HEK293T (cell line): ENCODE measurements at regions not wholly inside any gene's neighbourhood (a gene's known extent, or its start where the extent isn't known, plus 50 kb on each side); places are given as distances from the start of the nearest gene placed in this dataset.

Experiments used
- CTCF ChIA-PET: fragments of 350-600 bp; formaldehyde crosslinking; extraction: SDS; loops from one replicate; lab custom pipeline; 2021; ENCODE audit warnings: antibody characterized with exemption, inconsistent platforms; lab: Yijun Ruan, JAX
- POLR2A ChIA-PET: fragments of 350-600 bp; formaldehyde crosslinking; extraction: SDS; loops from one replicate; lab custom pipeline; 2020; ENCODE audit warnings: antibody characterized with exemption, inconsistent platforms; lab: Yijun Ruan, JAX
- DNase-seq: peaks from one replicate; pipeline ENCODE4 v3.0.0; 2012; ENCODE audit warnings: mixed read lengths; ENCODE audit errors: extremely low spot score
- ARNT ChIP-seq: fragments of 450-650 bp; IDR thresholded peaks from 2 replicates; pipeline ENCODE4 v1.6.1; 2017; ENCODE audit warnings: mild to moderate bottlenecking
- BHLHE40 ChIP-seq: fragments of 450-650 bp; IDR thresholded peaks from 2 replicates; pipeline ENCODE4 v1.6.1; 2016; ENCODE audit warnings: mild to moderate bottlenecking, moderate library complexity, borderline replicate concordance
- CTBP1 ChIP-seq: fragments of 450-650 bp; IDR thresholded peaks from 2 replicates; pipeline ENCODE4 v1.6.1; 2016; ENCODE audit warnings: borderline replicate concordance
- ELF4 ChIP-seq: fragments of 450-650 bp; IDR thresholded peaks from 2 replicates; pipeline ENCODE4 v1.6.1; 2017; ENCODE audit warnings: antibody characterized with exemption
- FOXA1 ChIP-seq: fragments of 450-650 bp; IDR thresholded peaks from 2 replicates; pipeline ENCODE4 v1.6.1; 2016; ENCODE audit warnings: mild to moderate bottlenecking
- FOXK2 ChIP-seq: fragments of 450-650 bp; IDR thresholded peaks from 2 replicates; pipeline ENCODE4 v1.6.1; 2016; ENCODE audit warnings: mild to moderate bottlenecking
- FOXM1 ChIP-seq: fragments of 450-650 bp; IDR thresholded peaks from 2 replicates; pipeline ENCODE4 v1.6.1; 2017; ENCODE audit warnings: mild to moderate bottlenecking, borderline replicate concordance
- HDGF ChIP-seq: fragments of 450-650 bp; IDR thresholded peaks from 2 replicates; pipeline ENCODE4 v1.6.1; 2017; ENCODE audit warnings: antibody characterized with exemption, borderline replicate concordance
- L3MBTL2 ChIP-seq: fragments of 450-650 bp; conservative IDR thresholded peaks from 2 replicates; pipeline ENCODE4 v1.6.1; 2016; ENCODE audit warnings: mild to moderate bottlenecking
- LEF1 ChIP-seq: fragments of 450-650 bp; IDR thresholded peaks from 2 replicates; pipeline ENCODE4 v1.6.1; 2017; ENCODE audit warnings: mild to moderate bottlenecking, borderline replicate concordance
- NFRKB ChIP-seq: fragments of 450-650 bp; IDR thresholded peaks from 2 replicates; pipeline ENCODE4 v1.6.1; 2016; ENCODE audit warnings: mild to moderate bottlenecking, moderate library complexity
- PKNOX1 ChIP-seq: fragments of 450-650 bp; IDR thresholded peaks from 2 replicates; pipeline ENCODE4 v1.6.1; 2016
- SP1 ChIP-seq: fragments of 450-650 bp; IDR thresholded peaks from 2 replicates; pipeline ENCODE4 v1.6.1; 2017
- SUZ12 ChIP-seq: fragments of 450-650 bp; IDR thresholded peaks from 2 replicates; pipeline ENCODE4 v1.6.1; 2016; ENCODE audit warnings: mild to moderate bottlenecking
- TARDBP ChIP-seq: fragments of 450-650 bp; IDR thresholded peaks from 2 replicates; pipeline ENCODE4 v1.6.1; 2016
- ZNF384 ChIP-seq: fragments of 450-650 bp; IDR thresholded peaks from 2 replicates; pipeline ENCODE4 v1.6.1; 2016

- CTCF ChIA-PET, result no interaction called here
- DNase-seq, result no peak
- TF ChIP-seq CTBP1 (no peak), SP1 (no peak), ZNF384 (no peak), ARNT (no peak), ELF4 (no peak), BHLHE40 (no peak), NFRKB (no peak), FOXM1 (no peak), HDGF (no peak), FOXK2 (no peak), SUZ12 (no peak), FOXA1 (no peak), LEF1 (no peak), L3MBTL2 (no peak), TARDBP (no peak), PKNOX1 (no peak)
- POLR2A ChIA-PET, result no interaction called here
Measured at GRCh38 chr4:147332091-147332490, 148.8 kb upstream of the EDNRA start.

- CTCF ChIA-PET, result interaction anchor here (0.6 kb wide), 2 partner anchors 26 to 237 kb away, joined by 3 to 4 read pairs; no protein-coding TSS in a partner anchor
- TF ChIP-seq SUZ12, result no peak
- no peak for TF ChIP-seq L3MBTL2
- TF ChIP-seq TARDBP, result no peak
- TF ChIP-seq NFRKB, result no peak
- no peak for TF ChIP-seq FOXA1
- TF ChIP-seq HDGF, result no peak
- no peak for TF ChIP-seq BHLHE40
- no peak for DNase-seq
- POLR2A ChIA-PET, result no interaction called here
Measured at GRCh38 chr4:147334478-147334877, 146.4 kb upstream of the EDNRA start.

- no peak for DNase-seq
- ChIA-PET CTCF (no interaction called here), POLR2A (no interaction called here)
- TF ChIP-seq LEF1 (no peak), NFRKB (no peak), ARNT (no peak), ELF4 (no peak), BHLHE40 (no peak), HDGF (no peak), FOXK2 (no peak), CTBP1 (no peak), SUZ12 (no peak), FOXM1 (no peak), L3MBTL2 (no peak), ZNF384 (no peak), PKNOX1 (no peak), SP1 (no peak), TARDBP (no peak)
Measured at GRCh38 chr4:147335183-147335582, 145.7 kb upstream of the EDNRA start.

- ChIA-PET CTCF (no interaction called here), POLR2A (no interaction called here)
- no peak for DNase-seq
- TF ChIP-seq L3MBTL2 (no peak), BHLHE40 (no peak), ARNT (no peak), CTBP1 (no peak), TARDBP (no peak), LEF1 (no peak), FOXM1 (no peak), SUZ12 (no peak), ZNF384 (no peak), PKNOX1 (no peak), HDGF (no peak), FOXK2 (no peak), NFRKB (no peak), FOXA1 (no peak), ELF4 (no peak), SP1 (no peak)
Measured at GRCh38 chr4:147336252-147336651, 144.6 kb upstream of the EDNRA start.

- POLR2A ChIA-PET, result interaction anchor here (0.5 kb wide), 1 partner anchor 345 kb away, joined by 3 read pairs; the partner anchor contains the start of gene PRMT9
- DNase-seq, result no peak
- no peak for TF ChIP-seq ARNT
- no peak for TF ChIP-seq BHLHE40
- no peak for TF ChIP-seq SUZ12
- no peak for TF ChIP-seq PKNOX1
- TF ChIP-seq ZNF384, result no peak
- TF ChIP-seq FOXA1, result no peak
- TF ChIP-seq NFRKB, result no peak
- no peak for TF ChIP-seq FOXK2
- no peak for TF ChIP-seq FOXM1
- TF ChIP-seq HDGF, result no peak
- no peak for TF ChIP-seq LEF1
- no peak for TF ChIP-seq L3MBTL2
- no peak for TF ChIP-seq SP1
- TF ChIP-seq TARDBP, result no peak
- TF ChIP-seq ELF4, result no peak
- TF ChIP-seq CTBP1, result no peak
Measured at GRCh38 chr4:147339100-147339499, 141.8 kb upstream of the EDNRA start.

GRCh38 chr4:147340111-147340510 is 140.8 kb upstream of the EDNRA start:
- ChIA-PET CTCF (no interaction called here), POLR2A (no interaction called here)
- DNase-seq, result no peak
- TF ChIP-seq CTBP1 (no peak), LEF1 (no peak), HDGF (no peak), SP1 (no peak), TARDBP (no peak), FOXM1 (no peak), BHLHE40 (no peak), FOXK2 (no peak), PKNOX1 (no peak), FOXA1 (no peak), L3MBTL2 (no peak), ZNF384 (no peak)

More at GRCh38 chr4:147339100-147339499, 141.8 kb upstream of the EDNRA start:
- CTCF ChIA-PET, result no interaction called here
